Activated T-helper 2 cell treated with anti-CD3 and anti-CD28 coated beads, Interferon-gamma antibody, Interleukin-2, Interleukin-4, amounts not matched to agents 10 μg/mL and 5 μg/mL and 100 μg/mL, durations not matched to agents 14 hours and 24 hours and 36 hours (primary cell): ENCODE measurements at regions not wholly inside any gene's neighbourhood (a gene's known extent, or its start where the extent isn't known, plus 50 kb on each side); places are given as distances from the start of the nearest gene placed in this dataset.

Experiments used
- DNase-seq: peaks from one replicate; pipeline ENCODE4 v3.0.0; 2021; ENCODE audit warnings: low spot score
- H3K27ac Mint-ChIP-seq: one replicate; pipeline ENCODE4 v1.8.0; 2021; ENCODE audit warnings: mixed read lengths
- H3K27me3 Mint-ChIP-seq: one replicate; pipeline ENCODE4 v1.8.0; 2021; ENCODE audit warnings: low read depth, mixed read lengths
- H3K36me3 Mint-ChIP-seq: one replicate; pipeline ENCODE4 v1.8.0; 2021; ENCODE audit warnings: low read depth, mixed read lengths
- H3K4me1 Mint-ChIP-seq: one replicate; pipeline ENCODE4 v1.8.0; 2021; ENCODE audit warnings: low read depth, mixed read lengths
- H3K4me3 Mint-ChIP-seq: one replicate; pipeline ENCODE4 v1.8.0; 2021; ENCODE audit warnings: low read depth, mild to moderate bottlenecking, moderate library complexity, mixed read lengths
- H3K9me3 Mint-ChIP-seq: one replicate; pipeline ENCODE4 v1.8.0; 2021; ENCODE audit warnings: mixed read lengths
- intact Hi-C: fragments of 100-400 bp; cut with micrococcal nuclease; formaldehyde crosslinking; loops from one replicate; pipeline ENCODE4 v1.15.1; 2023

DNA sequence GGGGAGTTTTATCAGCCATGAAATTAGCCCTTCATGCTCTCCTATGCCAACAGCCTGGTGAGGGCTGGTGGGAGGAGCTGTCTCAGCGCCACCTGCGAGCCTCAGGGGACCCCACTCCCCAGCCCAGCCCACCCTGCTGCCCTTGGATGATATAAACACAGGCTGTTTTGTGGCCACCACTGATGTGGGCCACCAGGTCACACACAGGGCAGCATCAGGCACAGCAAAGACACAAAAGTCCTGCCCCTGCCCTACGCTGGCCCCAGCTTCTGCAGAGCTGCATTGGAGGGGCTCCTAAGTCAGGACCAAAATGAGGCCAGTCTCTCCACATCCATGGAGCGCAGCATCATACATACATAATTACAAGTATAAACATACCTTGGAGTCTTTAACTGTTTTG lies 110.6 kb upstream of the TEX51 start:
- H3K9me3 Mint-ChIP-seq = no peaks in the 10 kb centered on the region
- H3K27me3 Mint-ChIP-seq = no peaks in the 10 kb centered on the region
- DNase-seq = no peak
- no peak overlapping the region for H3K27ac Mint-ChIP-seq
- intact Hi-C loops = no loop called here
- H3K4me1 Mint-ChIP-seq = no peaks in the 10 kb centered on the region
- H3K36me3 Mint-ChIP-seq = no peaks in the 10 kb centered on the region
- no peak overlapping the region for H3K4me3 Mint-ChIP-seq

GRCh38 chr2:126788652-126789051 lies 110.0 kb upstream of the TEX51 start:
- DNase-seq = no peak
- Mint-ChIP-seq H3K9me3 (no peaks in the 10 kb centered on the region), H3K27ac (no peak overlapping the region), H3K4me1 (no peaks in the 10 kb centered on the region), H3K4me3 (no peak overlapping the region), H3K27me3 (peaks cover 4% of the 10 kb centered on the region), H3K36me3 (no peaks in the 10 kb centered on the region)
- intact Hi-C loops = no loop called here

DNA sequence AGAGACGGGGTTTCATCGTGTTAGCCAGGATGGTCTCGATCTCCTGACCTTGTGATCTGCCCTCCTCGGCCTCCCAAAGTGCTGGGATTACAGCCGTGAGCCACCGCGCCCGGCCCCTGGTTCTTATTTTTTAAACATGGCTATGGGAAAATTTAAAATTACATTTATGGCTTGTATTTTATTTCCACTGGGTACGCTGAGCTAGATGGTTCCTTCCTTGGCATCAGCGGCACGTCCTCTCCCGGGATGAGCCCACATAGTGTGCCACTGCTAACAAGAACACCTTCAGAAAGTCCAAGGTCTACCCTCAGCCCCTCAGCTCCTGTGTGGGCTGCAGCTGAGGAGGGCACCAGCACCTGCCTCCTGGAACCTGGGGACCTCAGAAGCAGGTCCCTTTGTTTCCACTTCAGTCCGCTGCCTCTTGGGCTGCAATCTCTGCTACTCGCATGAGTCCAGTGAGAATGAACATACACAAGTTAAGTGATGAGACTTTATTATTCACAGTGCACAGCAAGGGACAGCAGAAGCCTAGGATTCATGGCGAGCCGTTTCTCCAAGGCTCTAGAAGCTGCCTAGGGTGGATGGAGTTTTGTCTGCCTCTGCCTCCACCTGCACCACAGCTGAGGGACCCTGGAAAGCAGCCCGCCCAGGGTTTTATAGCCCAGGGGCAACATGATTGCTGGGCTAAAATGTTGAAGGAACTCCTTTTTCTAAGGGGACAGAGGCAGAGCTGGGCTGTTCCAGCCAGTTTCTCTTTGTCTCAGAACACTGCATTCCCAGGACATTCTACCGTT lies 107.5 kb upstream of the TEX51 start:
- intact Hi-C loops = no loop called here
- no peak for DNase-seq
- H3K27me3 Mint-ChIP-seq = peaks cover 9% of the 10 kb centered on the region
- H3K36me3 Mint-ChIP-seq = no peaks in the 10 kb centered on the region
- no peaks in the 10 kb centered on the region for H3K9me3 Mint-ChIP-seq
- H3K27ac Mint-ChIP-seq = no peak overlapping the region
- H3K4me3 Mint-ChIP-seq = no peak overlapping the region
- H3K4me1 Mint-ChIP-seq = no peaks in the 10 kb centered on the region

- H3K4me3 Mint-ChIP-seq = no peak overlapping the region
- no peak overlapping the region for H3K27ac Mint-ChIP-seq
- H3K4me1 Mint-ChIP-seq = no peaks in the 10 kb centered on the region
- no peak for DNase-seq
- H3K9me3 Mint-ChIP-seq = no peaks in the 10 kb centered on the region
- H3K27me3 Mint-ChIP-seq = peaks cover 10% of the 10 kb centered on the region
- intact Hi-C loops = no loop called here
- H3K36me3 Mint-ChIP-seq = no peaks in the 10 kb centered on the region
Observed at GRCh38 chr2:126792186-126792585, 106.5 kb upstream of the TEX51 start.

GRCh38 chr2:126792993-126793392 lies 105.7 kb upstream of the TEX51 start:
- H3K4me3 Mint-ChIP-seq = no peak overlapping the region
- no peaks in the 10 kb centered on the region for H3K9me3 Mint-ChIP-seq
- no peak overlapping the region for H3K27ac Mint-ChIP-seq
- intact Hi-C loops = no loop called here
- H3K4me1 Mint-ChIP-seq = no peaks in the 10 kb centered on the region
- H3K36me3 Mint-ChIP-seq = no peaks in the 10 kb centered on the region
- H3K27me3 Mint-ChIP-seq = peaks cover 10% of the 10 kb centered on the region
- no peak for DNase-seq

DNA sequence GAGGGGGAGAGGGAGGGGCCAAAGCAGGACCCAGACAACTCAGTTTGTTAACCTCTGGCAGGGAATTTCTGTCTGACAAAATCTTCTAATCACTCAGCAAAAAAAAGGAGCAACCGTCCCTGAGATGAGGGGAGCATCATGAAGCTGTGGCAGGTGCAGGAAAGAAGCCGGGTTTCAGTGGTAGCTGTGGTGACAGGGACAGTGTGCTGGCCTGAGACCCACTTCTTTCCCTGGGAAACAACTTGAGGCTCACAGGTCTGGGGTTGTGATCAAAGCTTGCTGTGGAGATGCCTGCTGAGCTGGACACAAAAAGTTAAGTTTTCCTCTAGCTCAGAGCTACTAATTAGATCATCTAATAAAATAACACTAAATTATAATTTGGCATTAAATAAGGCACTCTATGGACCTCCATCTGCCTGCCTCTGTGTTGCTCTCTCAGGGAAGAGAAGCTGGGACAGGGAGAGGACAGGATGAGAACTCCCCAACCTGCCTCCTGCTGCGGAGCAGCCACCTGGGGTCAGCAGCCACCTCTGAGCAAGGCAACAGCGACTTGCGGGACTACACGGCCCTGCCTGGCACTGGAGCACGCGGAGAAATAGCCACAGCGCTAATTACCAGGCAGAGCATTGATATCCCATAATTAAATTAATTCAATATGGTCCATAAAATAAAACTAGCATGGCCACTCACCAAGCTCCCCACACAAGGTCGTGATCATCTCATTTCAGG lies 104.6 kb upstream of the TEX51 start:
- H3K36me3 Mint-ChIP-seq = no peaks in the 10 kb centered on the region

GRCh38 chr2:126795656-126796055 lies 103.0 kb upstream of the TEX51 start:
- H3K27me3 Mint-ChIP-seq = peaks cover 10% of the 10 kb centered on the region
- no peaks in the 10 kb centered on the region for H3K4me1 Mint-ChIP-seq
- no peaks in the 10 kb centered on the region for H3K36me3 Mint-ChIP-seq
- no peak overlapping the region for H3K4me3 Mint-ChIP-seq
- no peaks in the 10 kb centered on the region for H3K9me3 Mint-ChIP-seq
- no peak for DNase-seq
- intact Hi-C loops = no loop called here
- no peak overlapping the region for H3K27ac Mint-ChIP-seq

More for the DNA sequence above, 104.6 kb upstream of the TEX51 start:
- DNase-seq = no peak
- H3K4me3 Mint-ChIP-seq = no peak overlapping the region
- H3K27me3 Mint-ChIP-seq = peaks cover 10% of the 10 kb centered on the region
- H3K9me3 Mint-ChIP-seq = no peaks in the 10 kb centered on the region
- no peak overlapping the region for H3K27ac Mint-ChIP-seq
- intact Hi-C loops = no loop called here
- no peaks in the 10 kb centered on the region for H3K4me1 Mint-ChIP-seq

DNA sequence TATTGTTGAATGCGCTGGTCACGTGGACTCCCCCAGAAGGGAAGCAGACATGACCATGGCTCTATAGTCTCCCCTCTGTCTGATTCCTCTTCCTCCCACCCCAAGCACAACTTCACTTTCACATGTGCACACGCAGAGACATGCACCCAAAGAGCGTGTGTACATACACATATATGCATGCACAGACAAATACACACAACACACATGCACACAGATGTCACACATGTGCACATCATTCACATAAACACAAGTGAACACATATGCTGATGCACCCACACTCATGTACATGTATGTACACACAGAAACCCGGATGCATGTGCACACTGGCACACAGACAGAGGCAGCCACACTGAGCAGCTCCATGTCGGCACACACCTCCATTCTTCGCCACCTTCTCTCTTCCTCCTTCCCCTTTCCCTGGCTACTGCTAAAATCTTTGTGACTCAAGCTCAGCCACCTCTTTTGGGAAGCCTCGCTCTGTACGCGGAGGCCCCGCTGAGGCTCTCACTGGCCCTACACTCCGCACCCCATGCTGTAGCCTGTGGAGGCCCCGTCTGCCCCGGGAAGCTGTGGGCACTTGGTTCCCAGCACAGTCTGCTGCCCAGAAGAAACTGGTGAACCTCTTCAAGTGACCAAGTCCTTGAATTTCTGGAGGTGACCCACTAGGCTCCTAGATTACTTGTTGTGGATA lies 101.6 kb upstream of the TEX51 start:
- Mint-ChIP-seq H3K4me3 (no peak overlapping the region), H3K27me3 (peaks cover 10% of the 10 kb centered on the region), H3K27ac (no peak overlapping the region), H3K4me1 (no peaks in the 10 kb centered on the region), H3K36me3 (no peaks in the 10 kb centered on the region), H3K9me3 (no peaks in the 10 kb centered on the region)
- intact Hi-C loops = no loop called here
- no peak for DNase-seq

DNA sequence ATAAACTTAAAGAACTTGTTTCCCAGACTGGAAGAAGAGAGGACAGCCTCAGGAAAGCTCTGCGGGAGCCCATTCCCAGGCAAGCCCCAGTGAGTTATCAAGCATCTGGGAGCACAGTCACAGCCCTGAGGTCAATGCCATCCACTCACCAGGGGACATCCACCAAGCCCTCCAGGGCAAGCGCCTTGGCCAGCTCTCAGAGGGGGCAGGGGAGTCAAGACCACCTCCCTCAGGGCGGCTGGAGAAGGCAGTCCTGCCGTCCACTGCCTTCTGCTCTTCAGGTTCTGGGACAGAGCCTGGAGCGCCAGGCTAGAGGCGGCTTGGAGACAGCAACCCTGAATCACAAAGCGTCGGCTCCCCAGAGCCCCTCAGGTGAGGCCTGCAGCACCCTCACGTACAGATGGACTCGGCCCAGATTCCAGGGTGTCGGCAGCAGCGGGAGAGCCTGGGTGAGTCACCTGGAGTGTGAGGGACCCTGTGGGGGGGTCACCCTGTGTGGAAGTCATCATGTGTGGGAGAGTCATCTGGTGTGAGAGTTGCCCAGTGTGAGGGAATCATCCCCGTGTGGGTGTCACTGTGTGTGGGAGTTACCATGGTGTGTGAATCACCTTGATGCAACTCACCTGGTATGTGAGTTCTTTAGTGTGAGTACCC lies 100.9 kb upstream of the TEX51 start:
- Mint-ChIP-seq H3K27ac (no peak overlapping the region), H3K4me1 (no peaks in the 10 kb centered on the region), H3K9me3 (no peaks in the 10 kb centered on the region), H3K27me3 (peaks cover 10% of the 10 kb centered on the region), H3K36me3 (no peaks in the 10 kb centered on the region), H3K4me3 (no peak overlapping the region)
- DNase-seq = no peak
- intact Hi-C loops = no loop called here

DNA sequence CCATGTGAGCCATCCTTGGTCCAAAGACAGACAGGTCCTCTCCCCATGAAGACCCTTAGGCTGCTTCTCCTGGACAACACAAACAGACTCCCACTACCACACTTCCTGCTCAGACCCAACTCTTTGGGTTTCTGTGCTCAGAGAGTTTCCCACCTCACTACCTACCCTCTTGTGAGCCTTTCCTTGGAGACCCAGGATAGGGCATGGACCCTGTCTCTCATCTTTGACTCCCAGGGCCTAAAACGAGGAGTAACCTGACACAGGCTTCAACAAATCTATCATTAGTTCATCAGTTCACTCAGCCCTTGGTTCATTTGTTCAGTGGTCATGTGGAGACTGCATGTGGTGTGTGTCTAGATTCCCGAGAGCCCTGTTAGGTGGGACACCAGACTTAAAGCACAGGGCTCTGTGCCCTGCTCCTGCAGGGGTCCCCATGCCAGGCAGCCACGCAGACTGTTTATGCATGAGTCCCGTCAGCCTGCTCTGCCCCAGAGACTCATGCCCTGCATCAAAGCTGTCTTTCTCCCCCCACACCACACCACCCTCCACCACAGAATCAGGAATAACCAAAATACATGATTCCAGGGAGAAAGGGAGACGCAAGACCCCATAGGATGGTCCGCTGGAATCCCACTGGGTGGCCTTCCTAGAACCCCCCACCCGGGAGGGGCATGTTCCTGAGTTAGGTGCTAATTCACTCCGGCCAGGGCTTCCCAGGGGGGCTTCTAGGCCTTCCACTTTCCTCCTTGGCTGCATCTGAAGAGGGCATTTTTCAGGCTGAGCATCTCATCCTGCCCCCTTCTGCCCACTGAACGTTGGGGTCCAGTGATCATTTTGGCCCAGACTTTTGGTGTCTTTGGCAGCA lies 100.2 kb upstream of the TEX51 start:
- Mint-ChIP-seq H3K4me3 (no peak overlapping the region), H3K4me1 (no peaks in the 10 kb centered on the region), H3K9me3 (no peaks in the 10 kb centered on the region), H3K27ac (no peak overlapping the region), H3K27me3 (peaks cover 7% of the 10 kb centered on the region), H3K36me3 (no peaks in the 10 kb centered on the region)
- intact Hi-C loops = no loop called here
- DNase-seq = no peak

GRCh38 chr2:126799301-126799700 lies 99.4 kb upstream of the TEX51 start:
- H3K9me3 Mint-ChIP-seq = no peaks in the 10 kb centered on the region
- H3K4me3 Mint-ChIP-seq = no peak overlapping the region
- no peaks in the 10 kb centered on the region for H3K4me1 Mint-ChIP-seq
- peaks cover 5% of the 10 kb centered on the region for H3K27me3 Mint-ChIP-seq
- DNase-seq = no peak
- intact Hi-C loops = no loop called here
- H3K36me3 Mint-ChIP-seq = no peaks in the 10 kb centered on the region
- H3K27ac Mint-ChIP-seq = no peak overlapping the region

DNA sequence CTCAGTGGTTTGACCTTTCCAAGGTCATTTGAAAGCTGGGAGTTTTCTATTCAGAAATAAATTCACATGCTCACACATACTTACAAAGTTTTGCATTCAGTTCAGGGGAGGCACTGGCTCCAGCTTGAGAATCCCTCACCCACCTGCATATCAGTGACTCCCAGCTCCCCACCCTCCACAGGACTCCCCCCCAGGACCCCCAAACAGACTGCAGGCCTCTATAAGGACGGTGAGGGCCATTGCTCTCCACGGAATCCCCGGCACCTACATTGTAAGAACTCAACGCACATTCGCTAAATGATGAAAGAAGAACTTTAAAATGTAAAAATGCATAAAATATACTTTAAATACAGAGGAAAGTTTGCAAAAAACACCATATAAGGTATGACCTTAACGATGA lies 97.2 kb upstream of the TEX51 start:
- Mint-ChIP-seq H3K27me3 (no peaks in the 10 kb centered on the region), H3K36me3 (no peaks in the 10 kb centered on the region), H3K27ac (no peak overlapping the region), H3K9me3 (no peaks in the 10 kb centered on the region), H3K4me1 (no peaks in the 10 kb centered on the region), H3K4me3 (no peak overlapping the region)
- no peak for DNase-seq
- intact Hi-C loops = no loop called here
